Ovary (tissue), 1 donor: ENCODE measurements at regions not wholly inside any gene's neighbourhood (a gene's known extent, or its start where the extent isn't known, plus 50 kb on each side); places are given as distances from the start of the nearest gene placed in this dataset. TPM values are rescaled to one million over a fixed set of nuclear protein-coding genes. Genes with fewer than 3 reads are reported as not detected.

Experiments used
- small RNA-seq: library from RNA; depleted of rRNA; stranded (forward); fragments of <200 nt; gene quantifications from one replicate; pipeline ENCODE3, GENCODE V24; 2016

Small RNA genes lying in the stretch of these regions (small RNA-seq; reads per million reads assigned to genes)
- gene AC026951.2 (not detected), gene RF00425 (not detected)
